GM19043 (cell line): ENCODE measurements at regions not wholly inside any gene's neighbourhood (a gene's known extent, or its start where the extent isn't known, plus 50 kb on each side); places are given as distances from the start of the nearest gene placed in this dataset.
"Not testable (repeated sequence)": the region's sequence is repeated elsewhere in the genome, so short reads cannot be mapped to it uniquely, and the experiment has no call there.

Experiments
- ATAC-seq: cut with Tn5 transposase; IDR thresholded peaks from one replicate; pipeline ENCODE4 v1.9.1; 2021; ENCODE audit warnings: low read depth; ENCODE audit not compliant: unreplicated experiment

GRCh38 chrX:69065451-69065850, 99.8 kb downstream of the PJA1 start:
- ATAC-seq: no peak

- no peak for ATAC-seq
Measured at GRCh38 chrX:69063486-69063885, 101.8 kb downstream of the PJA1 start.

GRCh38 chrX:69062493-69062892, 102.8 kb downstream of the PJA1 start:
- no peak for ATAC-seq

- no peak for ATAC-seq
Measured at GRCh38 chrX:69060631-69061408, 104.4 kb downstream of the PJA1 start.

- ATAC-seq: no peak
Measured at GRCh38 chrX:69055193-69055592, 110.1 kb downstream of the PJA1 start.

- ATAC-seq: not testable (repeated sequence)
Measured at GRCh38 chrX:69054497-69054896, 110.8 kb downstream of the PJA1 start.

- ATAC-seq: no peak
Measured at GRCh38 chrX:69051901-69052300, 113.4 kb downstream of the PJA1 start.

- no peak for ATAC-seq
Measured at GRCh38 chrX:69050051-69050765, 115.0 kb downstream of the PJA1 start.

GRCh38 chrX:69046996-69047490, 118.2 kb downstream of the PJA1 start:
- ATAC-seq: no peak

- no peak for ATAC-seq
Measured at GRCh38 chrX:69045616-69046345, 119.5 kb downstream of the PJA1 start.

GRCh38 chrX:69038816-69039215, 126.4 kb downstream of the PJA1 start:
- ATAC-seq: no peak

GRCh38 chrX:69038188-69038587, 127.1 kb downstream of the PJA1 start:
- no peak for ATAC-seq

GRCh38 chrX:69037786-69038185, 127.5 kb downstream of the PJA1 start:
- ATAC-seq: no peak

- no peak for ATAC-seq
Measured at GRCh38 chrX:69036674-69037573, 128.3 kb downstream of the PJA1 start.

GRCh38 chrX:69034451-69034850, 130.8 kb downstream of the PJA1 start:
- no peak for ATAC-seq

- no peak for ATAC-seq
Measured at GRCh38 chrX:69033936-69034335, 131.3 kb downstream of the PJA1 start.

- ATAC-seq: no peak
Measured at GRCh38 chrX:69032601-69033000, 132.7 kb downstream of the PJA1 start.

- ATAC-seq: no peak
Measured at GRCh38 chrX:69031971-69032391, 133.3 kb downstream of the PJA1 start.

- ATAC-seq: no peak
Measured at GRCh38 chrX:69031181-69031580, 134.1 kb downstream of the PJA1 start.

- no peak for ATAC-seq
Measured at GRCh38 chrX:69029771-69030170, 135.5 kb downstream of the PJA1 start.
